Spleen (tissue), 11 donors: ENCODE measurements at regions not wholly inside any gene's neighbourhood (a gene's known extent, or its start where the extent isn't known, plus 50 kb on each side); places are given as distances from the start of the nearest gene placed in this dataset.
"Not testable (repeated sequence)": the region's sequence is repeated elsewhere in the genome, so short reads cannot be mapped to it uniquely, and the experiment has no call there.

ENCODE experiments used
- DNase-seq: peaks from one replicate; pipeline ENCODE4 v3.0.0-alpha.2; 2020
- H3K27ac ChIP-seq, 8 donors: fragments of 200-600 bp; sonication (generic) in 7 of 8; 1 replicate in 4 of 8; 2 replicates in 4 of 8; pipeline versions ENCODE4 v1.5.0 to v1.8.0; 2016 to 2021; ENCODE audit warnings: inconsistent platforms in 4 of 8, mild to moderate bottlenecking in 4 of 8, moderate library complexity in 1 of 8
- H3K27me3 ChIP-seq, 7 donors: fragments of 200-600 bp; sonication (generic) in 6 of 7; replicated peaks in 1 of 7; 1 replicate in 4 of 7; 2 replicates in 3 of 7; pipeline versions ENCODE4 v1.5.0 to v1.8.0; 2016 to 2021; ENCODE audit warnings: inconsistent platforms in 3 of 7, mild to moderate bottlenecking in 1 of 7
- H3K36me3 ChIP-seq, 6 donors: fragments of 200-600 bp; sonication (generic) in 5 of 6; 1 replicate in 4 of 6; 2 replicates in 2 of 6; pipeline versions ENCODE4 v1.5.0 to v1.8.0; 2016 to 2021; ENCODE audit warnings: inconsistent platforms in 2 of 6
- H3K4me1 ChIP-seq, 6 donors: fragments of 200-600 bp; sonication (generic) in 5 of 6; 1 replicate in 3 of 6; 2 replicates in 3 of 6; pipeline versions ENCODE4 v1.5.0 to v1.8.0; 2016 to 2021; ENCODE audit warnings: inconsistent platforms in 3 of 6
- H3K4me3 ChIP-seq, 8 donors: fragments of 200-600 bp; sonication (generic) in 7 of 8; 1 replicate in 4 of 8; 2 replicates in 4 of 8; pipeline versions ENCODE4 v1.5.0 to v1.8.0; 2016 to 2021; ENCODE audit warnings: inconsistent platforms in 4 of 8, mild to moderate bottlenecking in 4 of 8, moderate library complexity in 2 of 8
- H3K9me3 ChIP-seq, 8 donors: fragments of 200-600 bp; sonication (generic) in 7 of 8; 1 replicate in 4 of 8; 2 replicates in 4 of 8; pipeline versions ENCODE4 v1.5.0 to v1.8.0; 2016 to 2021; ENCODE audit warnings: inconsistent platforms in 4 of 8
- CTCF ChIP-seq, 11 experiments: fragments of 200-600 bp in 7 of 11; fragments of 450-650 bp in 4 of 11; sonication (generic) in 4 of 11; IDR thresholded peaks in 8 of 11; conservative IDR thresholded peaks in 3 of 11; 1 replicate in 7 of 11; 2 replicates in 4 of 11; pipeline versions ENCODE4 v1.4.0 to v1.8.0; 2016 to 2021; ENCODE audit warnings: antibody characterized with exemption in 11 of 11, inconsistent platforms in 4 of 11, mild to moderate bottlenecking in 1 of 11
- POLR2A ChIP-seq, 3 donors: fragments of 450-650 bp; IDR thresholded peaks; one replicate each; pipeline ENCODE4 v1.5.1; 2017; ENCODE audit warnings: antibody characterized with exemption in 3 of 3, mild to moderate bottlenecking in 1 of 3
- POLR2AphosphoS5 ChIP-seq, 3 donors: sonication (generic); formaldehyde crosslinking; IDR thresholded peaks; one replicate each; pipeline ENCODE4 v1.5.1; 2017; ENCODE audit warnings: antibody characterized with exemption in 3 of 3
- WGBS, 5 donors: extraction: QIAGEN DNeasy Blood & Tissue Kit in 3 of 5; methylation state at CpG; one replicate each; pipeline versions ENCODE4 v1.1.5 to v1.1.7; 2013 to 2018; 5-methylcytosine and 5-hydroxymethylcytosine counted together
- intact Hi-C: fragments of 100-400 bp; cut with DNase I; formaldehyde crosslinking; loops from one replicate; pipeline ENCODE4 v1.15.0; 2023; ENCODE audit warnings: low total_unique reads
- donor health status: healthy with polysubstance abuse.
- donor health status: DM: no; HTN: no; CAD: no; lungs with moderate emphysema.
- donor health status: DM: no; HTN: no; CAD: no.
- donor health status: Bipolar disorder and iron deficiency.
- donor health status: healthy.
- donor health status: DM: no; HTN: no; CAD: no.
- donor health status: DM: yes; HTN: yes; CAD: no.

GRCh38 chr1:4071653-4072052, 171.6 kb upstream of the C1orf174 start:
- Histone ChIP-seq H3K9me3 (no peaks in the 10 kb centered on the region), H3K36me3 (no peaks in the 10 kb centered on the region), H3K4me3 (no peak overlapping the region), H3K27me3 (peaks cover 0 to 60% (median 3%) of the 10 kb centered on the region in 7 donors), H3K27ac (no peak overlapping the region), H3K4me1 (no peaks in the 10 kb centered on the region)
- peak; percentile 33 for DNase-seq
- intact Hi-C loops: no loop called here
- TF ChIP-seq POLR2AphosphoS5 (IDR thresholded peaks at IDR 0.05) (no peak), POLR2A (IDR thresholded peaks at IDR 0.05) (no peak), CTCF (IDR thresholded peaks at IDR 0.05 in 8 of 11, conservative IDR thresholded peaks at IDR 0.05 in 3 of 11) (no peak)
- 72 to 86% (median 77%) methylated on average over 6 of the region's 6 CpGs for WGBS, 5 donors

- peak; percentile 14 for DNase-seq
- TF ChIP-seq POLR2A (IDR thresholded peaks at IDR 0.05): no peak
- no peak for TF ChIP-seq POLR2AphosphoS5 (IDR thresholded peaks at IDR 0.05)
- no peak for TF ChIP-seq CTCF (IDR thresholded peaks at IDR 0.05 in 8 of 11, conservative IDR thresholded peaks at IDR 0.05 in 3 of 11)
- intact Hi-C loops: no loop called here
Measured at GRCh38 chr1:4072481-4073153, 172.5 kb upstream of the C1orf174 start.

GRCh38 chr1:4075436-4076225, 175.6 kb upstream of the C1orf174 start:
- Histone ChIP-seq H3K36me3 (no peaks in the 10 kb centered on the region), H3K27me3 (peaks cover 0 to 57% (median 3%) of the 10 kb centered on the region in 7 donors), H3K27ac (no peak overlapping the region), H3K9me3 (peaks cover 0 to 7% (median 0%) of the 10 kb centered on the region in 8 donors), H3K4me1 (no peaks in the 10 kb centered on the region), H3K4me3 (no peak overlapping the region)
- peak; percentile 34 for DNase-seq
- TF ChIP-seq CTCF (IDR thresholded peaks at IDR 0.05 in 8 of 11, conservative IDR thresholded peaks at IDR 0.05 in 3 of 11) (no peak), POLR2A (IDR thresholded peaks at IDR 0.05) (no peak)
- intact Hi-C loops: no loop called here
- 65 to 81% (median 72%) methylated on average over 7 to 8 of the region's 8 CpGs for WGBS, 5 donors

More at GRCh38 chr1:4072481-4073153, 172.5 kb upstream of the C1orf174 start:
- peaks cover 0 to 62% (median 3%) of the 10 kb centered on the region in 7 donors for H3K27me3 ChIP-seq
- no peaks in the 10 kb centered on the region for H3K9me3 ChIP-seq
- no peak overlapping the region for H3K4me3 ChIP-seq
- no peaks in the 10 kb centered on the region for H3K36me3 ChIP-seq
- no peaks in the 10 kb centered on the region for H3K4me1 ChIP-seq
- WGBS, 5 donors: 52 to 64% (median 62%) methylated on average over 14 of the region's 14 CpGs
- H3K27ac ChIP-seq: no peak overlapping the region

GRCh38 chr1:4076346-4076745, 176.3 kb upstream of the C1orf174 start:
- peak; percentile 16 for DNase-seq
- no peak overlapping the region for H3K4me3 ChIP-seq
- TF ChIP-seq POLR2A (IDR thresholded peaks at IDR 0.05): no peak
- no peak for TF ChIP-seq POLR2AphosphoS5 (IDR thresholded peaks at IDR 0.05)
- TF ChIP-seq CTCF (IDR thresholded peaks at IDR 0.05 in 8 of 11, conservative IDR thresholded peaks at IDR 0.05 in 3 of 11): no peak
- intact Hi-C loops: no loop called here
- peaks cover 0 to 55% (median 2%) of the 10 kb centered on the region in 7 donors for H3K27me3 ChIP-seq
- H3K4me1 ChIP-seq: no peaks in the 10 kb centered on the region
- H3K9me3 ChIP-seq: peaks cover 0 to 14% (median 0%) of the 10 kb centered on the region in 8 donors
- H3K27ac ChIP-seq: no peak overlapping the region
- H3K36me3 ChIP-seq: no peaks in the 10 kb centered on the region
- 77 to 91% (median 84%) methylated on average over 5 to 8 of the region's 8 CpGs for WGBS, 5 donors

GRCh38 chr1:4078091-4078962, 178.3 kb upstream of the C1orf174 start:
- peaks cover 0 to 16% (median 0%) of the 10 kb centered on the region in 8 donors for H3K9me3 ChIP-seq
- H3K4me1 ChIP-seq, H3K4me3 ChIP-seq, H3K27ac ChIP-seq, intact Hi-C loops, H3K36me3 ChIP-seq: not testable (repeated sequence)
- peak; percentile 46 for DNase-seq
- WGBS, 5 donors: 66 to 86% (median 75%) methylated on average over 13 to 24 of the region's 24 CpGs
- peaks cover 0 to 53% (median 0%) of the 10 kb centered on the region in 7 donors for H3K27me3 ChIP-seq
